K562 (cell line): ENCODE measurements at regions not wholly inside any gene's neighbourhood (a gene's known extent, or its start where the extent isn't known, plus 50 kb on each side); places are given as distances from the start of the nearest gene placed in this dataset.

ENCODE experiments used
- ATAC-seq: fragments of 200-7000 bp; cut with Tn5 transposase; 3 replicates; pipeline ENCODE4 v1.9.1; 2020; ENCODE audit warnings: moderate library complexity
- BruUV-seq: library from RNA; stranded (reverse); fragments of 400-500 nt; replicated peaks from 2 replicates; lab custom pipeline; 2021; lab: Mats Ljungman, UMichigan
- CTCF ChIA-PET: fragments of 300-600 bp; formaldehyde crosslinking; extraction: SDS; loops from one replicate; lab custom pipeline; 2021; ENCODE audit warnings: low intra/inter-chr PET ratio; lab: Yijun Ruan, JAX
- POLR2A ChIA-PET: fragments of 300-600, 350-650 bp; sonication (Branson Sonifier 250); formaldehyde crosslinking; extraction: SDS; loops from one replicate; lab custom pipeline; 2021; ENCODE audit warnings: antibody characterized with exemption, inconsistent platforms; lab: Yijun Ruan, JAX
- DNase-seq, 4 experiments: peaks; one replicate each; pipeline versions ENCODE4 v3.0.0 to v3.0.0-alpha.2; 2011 to 2018; ENCODE audit warnings: low spot score in 3 of 4, mixed read lengths in 3 of 4; ENCODE audit errors: extremely low read depth in 1 of 4
- FAIRE-seq: peaks from 2 replicates; lab custom pipeline; 2011; peaks lifted over from hg19 to GRCh38; lab: Jason Lieb, UNC
- H2AFZ ChIP-seq: 2 replicates; pipeline ENCODE4 v1.6.0; 2011; ENCODE audit warnings: low read depth, low read length, control low read depth, inconsistent platforms
- H3K27ac ChIP-seq: fragments of 200-600 bp; 3 replicates; pipeline ENCODE4 v1.8.0; 2011; ENCODE audit warnings: low read depth, mild to moderate bottlenecking, control low read depth, inconsistent platforms, low read length, moderate library complexity, mixed read lengths; ENCODE audit errors: extremely low read depth
- H3K27me3 ChIP-seq, 2 experiments: fragments of 300-600 bp in 1 of 2; 2 replicates in 1 of 2; 3 replicates in 1 of 2; pipeline versions ENCODE4 v1.6.0 to v1.8.0; 2011; ENCODE audit warnings: inconsistent platforms in 2 of 2, low read length in 2 of 2, mild to moderate bottlenecking in 1 of 2, mixed read lengths in 1 of 2, moderate library complexity in 1 of 2; ENCODE audit not compliant: control insufficient read depth in 2 of 2, insufficient read depth in 2 of 2
- H3K36me3 ChIP-seq: fragments of 300-600 bp; 3 replicates; pipeline ENCODE4 v1.8.0; 2011; ENCODE audit warnings: mild to moderate bottlenecking, low read length, inconsistent platforms; ENCODE audit not compliant: control insufficient read depth, insufficient read depth
- H3K4me1 ChIP-seq, 2 experiments: fragments of 200-600 bp in 1 of 2; replicated peaks in 1 of 2; 2 replicates in 1 of 2; 3 replicates in 1 of 2; pipeline versions ENCODE4 v1.5.1 to v1.8.0; 2011; ENCODE audit warnings: inconsistent platforms in 2 of 2, low read length in 2 of 2, mild to moderate bottlenecking in 1 of 2, mixed read lengths in 1 of 2, moderate library complexity in 1 of 2; ENCODE audit not compliant: control insufficient read depth in 2 of 2, insufficient read depth in 2 of 2
- H3K4me2 ChIP-seq: 2 replicates; pipeline ENCODE4 v1.6.1; 2011; ENCODE audit warnings: low read length, control low read depth, inconsistent platforms, mixed read lengths; ENCODE audit not compliant: insufficient read depth
- H3K4me3 ChIP-seq: fragments of 200-600 bp; sonication (generic), shearing (Covaris generic); 2 replicates; pipeline ENCODE4 v1.5.1; 2016; ENCODE audit warnings: control low read depth, inconsistent platforms
- H3K79me2 ChIP-seq: fragments of 200-600 bp; 3 replicates; pipeline ENCODE4 v1.8.0; 2011; ENCODE audit warnings: low read length, inconsistent platforms; ENCODE audit not compliant: control insufficient read depth, insufficient read depth
- H3K9ac ChIP-seq, 2 experiments: 2 replicates each; pipeline versions ENCODE4 v1.6.0 to v1.6.1; 2011; ENCODE audit warnings: low read depth in 2 of 2, low read length in 2 of 2, control low read depth in 1 of 2, inconsistent platforms in 1 of 2, mild to moderate bottlenecking in 1 of 2, mixed read lengths in 1 of 2; ENCODE audit not compliant: insufficient read depth in 1 of 2
- H3K9me1 ChIP-seq: one replicate; pipeline ENCODE4 v1.6.0; 2011; ENCODE audit warnings: inconsistent platforms, mild to moderate bottlenecking, low read length, moderate library complexity; ENCODE audit not compliant: control insufficient read depth, insufficient read depth
- H3K9me3 ChIP-seq: replicated peaks from 2 replicates; pipeline ENCODE4 v1.5.1; 2011; ENCODE audit warnings: low read depth, low read length, inconsistent platforms; ENCODE audit not compliant: control insufficient read depth, insufficient read depth
- H4K20me1 ChIP-seq: replicated peaks from 2 replicates; pipeline ENCODE4 v1.6.1; 2011; ENCODE audit warnings: low read length, inconsistent platforms, mixed read lengths; ENCODE audit not compliant: control insufficient read depth, insufficient read depth
- DNMT1 ChIP-seq: fragments of 450-650 bp; IDR thresholded peaks from 2 replicates; pipeline ENCODE4 v1.6.1; 2016; ENCODE audit warnings: antibody characterized with exemption, mild to moderate bottlenecking
- GATAD2A ChIP-seq: fragments of 450-650 bp; IDR thresholded peaks from 2 replicates; pipeline ENCODE4 v1.6.1; 2017
- NONO ChIP-seq, 2 experiments: fragments of 200-400 bp in 1 of 2; fragments of 450-650 bp in 1 of 2; formaldehyde crosslinking in 1 of 2; IDR thresholded peaks; 2 replicates each; pipeline ENCODE4 v1.6.1; 2017; ENCODE audit warnings: low read depth in 2 of 2, mild to moderate bottlenecking in 2 of 2, moderate library complexity in 2 of 2, low read length in 1 of 2
- NR1H2 ChIP-seq: sonication (generic); formaldehyde crosslinking; IDR thresholded peaks from 2 replicates; pipeline ENCODE4 v1.4.0; 2020; ENCODE audit warnings: mild to moderate bottlenecking, missing genetic modification reagents
- RBBP5 ChIP-seq: fragments of 200-600 bp; sonication (generic); IDR thresholded peaks from 2 replicates; pipeline ENCODE4 v1.6.1; 2012; ENCODE audit warnings: borderline replicate concordance, mild to moderate bottlenecking, low read length, control low read depth, inconsistent platforms; ENCODE audit not compliant: insufficient read depth, poor library complexity, severe bottlenecking
- ZNF232 ChIP-seq: sonication (generic); formaldehyde crosslinking; IDR thresholded peaks from 2 replicates; pipeline ENCODE4 v1.8.0; 2022; ENCODE audit warnings: mild to moderate bottlenecking, missing genetic modification reagents
- ZNF408 ChIP-seq: fragments of 250-450 bp; sonication (Bioruptor Pico); IDR thresholded peaks from 2 replicates; pipeline ENCODE4 v1.4.0; 2020; ENCODE audit warnings: low read depth, mild to moderate bottlenecking, moderate library complexity
- ZNF41 ChIP-seq: fragments of 250-450 bp; sonication (Bioruptor Pico); conservative IDR thresholded peaks from 2 replicates; pipeline ENCODE4 v1.4.0; 2020; ENCODE audit warnings: mild to moderate bottlenecking
- WGBS: fragments of 100-300 bp; shearing (Covaris generic); methylation state at CpG from one replicate; pipeline ENCODE4 v1.1.6; 2016; ENCODE audit warnings: low coverage, mixed read lengths; ENCODE audit not compliant: insufficient coverage; ENCODE audit errors: missing lambda C conversion rate; 5-methylcytosine and 5-hydroxymethylcytosine counted together
- in situ Hi-C: fragments of 300-500 bp; cut with MboI; formaldehyde crosslinking; loops from 4 replicates; pipeline ENCODE4 v1.15.0; 2018; ENCODE audit warnings: inconsistent platforms, mixed read lengths
- intact Hi-C: fragments of 100-400 bp; cut with micrococcal nuclease; formaldehyde crosslinking; loops from 2 replicates; pipeline ENCODE4 v1.14.2; 2022
- TF ChIP-seq, protein P1 (sequence below): sonication (generic); formaldehyde crosslinking; IDR thresholded peaks from 2 replicates; pipeline ENCODE4 v1.8.1; 2023; ENCODE audit warnings: mild to moderate bottlenecking, missing genetic modification reagents
- TF ChIP-seq, protein P2 (sequence below): fragments of 250-450 bp; sonication (Bioruptor Pico); IDR thresholded peaks from 2 replicates; pipeline ENCODE4 v1.5.0; 2022; ENCODE audit warnings: mild to moderate bottlenecking

DNA sequence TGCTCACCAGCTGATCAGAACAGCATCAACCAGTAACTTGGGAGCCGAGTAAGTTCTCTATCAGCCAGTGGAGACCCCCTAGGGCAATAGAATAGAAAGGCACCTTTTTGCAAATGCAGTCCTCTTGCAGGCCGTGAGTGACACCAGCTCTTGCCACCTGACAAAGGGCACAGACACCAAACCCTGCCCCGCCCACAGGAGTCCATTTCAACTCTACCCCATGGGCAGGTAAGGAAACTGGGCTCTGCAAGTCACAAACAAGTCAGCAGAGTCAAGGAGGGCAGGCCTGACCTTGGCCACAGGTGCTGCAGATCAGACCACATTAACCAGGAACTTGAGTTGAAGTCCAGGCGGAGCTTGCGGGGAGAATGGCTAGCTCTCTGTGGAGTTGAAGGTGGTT, 77.4 kb upstream of the SPATA13 start (continued):
- TF ChIP-seq, protein P1, sequence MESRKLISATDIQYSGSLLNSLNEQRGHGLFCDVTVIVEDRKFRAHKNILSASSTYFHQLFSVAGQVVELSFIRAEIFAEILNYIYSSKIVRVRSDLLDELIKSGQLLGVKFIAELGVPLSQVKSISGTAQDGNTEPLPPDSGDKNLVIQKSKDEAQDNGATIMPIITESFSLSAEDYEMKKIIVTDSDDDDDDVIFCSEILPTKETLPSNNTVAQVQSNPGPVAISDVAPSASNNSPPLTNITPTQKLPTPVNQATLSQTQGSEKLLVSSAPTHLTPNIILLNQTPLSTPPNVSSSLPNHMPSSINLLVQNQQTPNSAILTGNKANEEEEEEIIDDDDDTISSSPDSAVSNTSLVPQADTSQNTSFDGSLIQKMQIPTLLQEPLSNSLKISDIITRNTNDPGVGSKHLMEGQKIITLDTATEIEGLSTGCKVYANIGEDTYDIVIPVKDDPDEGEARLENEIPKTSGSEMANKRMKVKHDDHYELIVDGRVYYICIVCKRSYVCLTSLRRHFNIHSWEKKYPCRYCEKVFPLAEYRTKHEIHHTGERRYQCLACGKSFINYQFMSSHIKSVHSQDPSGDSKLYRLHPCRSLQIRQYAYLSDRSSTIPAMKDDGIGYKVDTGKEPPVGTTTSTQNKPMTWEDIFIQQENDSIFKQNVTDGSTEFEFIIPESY: no peak

DNA sequence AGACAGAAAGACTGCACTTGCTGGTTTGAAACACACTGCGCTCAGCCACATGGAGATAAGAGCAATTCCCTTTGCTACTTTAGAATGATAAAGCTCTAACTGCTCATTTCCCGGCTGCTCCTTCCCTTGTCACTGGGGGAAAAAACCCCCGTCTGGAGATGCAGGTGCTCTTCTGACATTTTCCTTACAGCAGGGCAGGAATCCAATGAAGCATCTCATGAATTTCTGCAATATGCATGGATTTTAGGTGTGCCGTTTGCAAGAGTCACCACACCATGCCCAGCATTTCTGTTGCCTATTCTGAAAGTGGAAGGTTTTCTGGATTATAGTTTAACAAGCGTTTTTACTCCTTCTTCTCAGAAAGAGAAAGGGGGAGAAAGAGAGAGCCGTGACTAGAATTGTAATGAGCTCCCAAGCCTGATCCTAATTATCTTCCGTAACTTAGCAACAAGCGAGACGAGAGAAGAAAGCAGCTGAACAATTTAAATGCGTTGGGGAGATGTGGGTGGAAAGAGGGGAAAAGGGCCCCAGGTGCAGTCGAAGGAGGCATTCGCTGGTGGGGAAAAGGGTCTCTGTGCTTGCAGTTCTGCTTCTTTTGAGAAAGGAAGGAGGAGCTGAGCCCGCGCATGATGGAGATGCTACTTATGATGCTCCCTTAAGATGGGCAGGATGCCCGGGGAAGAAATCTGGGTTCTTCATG, 76.6 kb upstream of the SPATA13 start:
- no peaks in the 10 kb centered on the region for H3K9me3 ChIP-seq
- peaks cover 5 to 10% of the 10 kb centered on the region in 2 experiments for H3K27me3 ChIP-seq
- intact Hi-C loops: no loop called here
- no peak overlapping the region for H3K4me3 ChIP-seq
- no peak overlapping the region for H2AFZ ChIP-seq
- no TSS peak for BruUV-seq
- TF ChIP-seq GATAD2A: no peak
- no peak for TF ChIP-seq NR1H2 (CRISPR knock-in tag)
- no peak for TF ChIP-seq RBBP5
- TF ChIP-seq, protein P2, sequence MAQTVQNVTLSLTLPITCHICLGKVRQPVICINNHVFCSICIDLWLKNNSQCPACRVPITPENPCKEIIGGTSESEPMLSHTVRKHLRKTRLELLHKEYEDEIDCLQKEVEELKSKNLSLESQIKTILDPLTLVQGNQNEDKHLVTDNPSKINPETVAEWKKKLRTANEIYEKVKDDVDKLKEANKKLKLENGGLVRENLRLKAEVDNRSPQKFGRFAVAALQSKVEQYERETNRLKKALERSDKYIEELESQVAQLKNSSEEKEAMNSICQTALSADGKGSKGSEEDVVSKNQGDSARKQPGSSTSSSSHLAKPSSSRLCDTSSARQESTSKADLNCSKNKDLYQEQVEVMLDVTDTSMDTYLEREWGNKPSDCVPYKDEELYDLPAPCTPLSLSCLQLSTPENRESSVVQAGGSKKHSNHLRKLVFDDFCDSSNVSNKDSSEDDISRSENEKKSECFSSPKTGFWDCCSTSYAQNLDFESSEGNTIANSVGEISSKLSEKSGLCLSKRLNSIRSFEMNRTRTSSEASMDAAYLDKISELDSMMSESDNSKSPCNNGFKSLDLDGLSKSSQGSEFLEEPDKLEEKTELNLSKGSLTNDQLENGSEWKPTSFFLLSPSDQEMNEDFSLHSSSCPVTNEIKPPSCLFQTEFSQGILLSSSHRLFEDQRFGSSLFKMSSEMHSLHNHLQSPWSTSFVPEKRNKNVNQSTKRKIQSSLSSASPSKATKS (CRISPR knock-in tag): no peak
- TF ChIP-seq NONO (IDR thresholded peaks at IDR 0.05; ENCODE audit: low read depth in 2 of 2, low read length in 1 of 2): no peak
- TF ChIP-seq DNMT1: no peak
- no peak for TF ChIP-seq ZNF408 (CRISPR knock-in tag)
- TF ChIP-seq ZNF41 (CRISPR knock-in tag): no peak
- no peak for TF ChIP-seq ZNF232 (CRISPR knock-in tag)
- no peak overlapping the region for H3K4me2 ChIP-seq
- no peaks in the 10 kb centered on the region for H3K79me2 ChIP-seq
- ChIA-PET POLR2A (no interaction called here), CTCF (no interaction called here)
- H3K9me1 ChIP-seq: no peaks in the 10 kb centered on the region
- in situ Hi-C loops: no loop called here
- no peaks in the 10 kb centered on the region for H3K36me3 ChIP-seq
- FAIRE-seq (no peak), ATAC-seq (no peak), DNase-seq (no peak)
- WGBS: 2% methylated on average over 11 of the region's 15 CpGs
- H3K9ac ChIP-seq: no peak overlapping the region
- H3K27ac ChIP-seq: no peak overlapping the region
- H3K4me1 ChIP-seq: no peaks in the 10 kb centered on the region
- H4K20me1 ChIP-seq: no peaks in the 10 kb centered on the region
